ENCODE measurements at regions not wholly inside any gene's neighbourhood (a gene's known extent, or its start where the extent isn't known, plus 50 kb on each side); places are given as distances from the start of the nearest gene placed in this dataset.
A peak's percentile ranks its signal among the peaks of the same experiment; 100 is the strongest.

DNA sequence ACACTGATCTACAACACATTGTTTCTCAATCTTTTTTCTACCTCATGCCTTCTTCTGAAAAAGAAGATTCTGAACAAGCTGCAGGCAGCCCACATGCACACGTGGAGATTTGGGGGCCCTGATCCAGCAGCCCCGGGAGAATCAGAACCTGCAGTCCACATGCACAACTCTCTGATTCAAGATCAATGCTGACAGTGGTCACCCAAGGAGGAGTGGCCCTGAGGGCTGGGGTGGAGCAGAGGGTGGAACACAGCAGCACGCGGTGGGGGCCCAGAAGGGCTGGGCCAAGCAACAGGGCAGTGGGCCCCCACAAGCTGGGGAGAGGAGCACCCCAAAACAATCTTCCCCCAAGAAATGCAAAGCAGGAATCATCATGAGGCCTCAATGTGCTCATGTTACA is 202.1 kb upstream of the NSMCE3 start:
- H3K4me1 ChIP-seq (ENCODE audit: control insufficient read depth, insufficient read depth, low read length): peaks cover 3% of the 10 kb centered on the region
- H3K27ac ChIP-seq (ENCODE audit: low read length): no peak overlapping the region
- H3K27me3 ChIP-seq (ENCODE audit: control insufficient read depth in 1 of 2, insufficient read depth in 2 of 2, low read length in 2 of 2): no peaks in the 10 kb centered on the region
- H3K4me3 ChIP-seq (ENCODE audit: low read length in 2 of 2): no peak overlapping the region
- no peak overlapping the region for H3K9ac ChIP-seq (ENCODE audit: low read length in 2 of 2)
- no peaks in the 10 kb centered on the region for H3K9me3 ChIP-seq (ENCODE audit: control insufficient read depth in 2 of 2, low read length in 2 of 2)
- no peaks in the 10 kb centered on the region for H3K36me3 ChIP-seq (ENCODE audit: control insufficient read depth in 2 of 2, insufficient read depth in 2 of 2, low read length in 2 of 2)

- Histone ChIP-seq H3K36me3 (ENCODE audit: control insufficient read depth in 2 of 2, insufficient read depth in 2 of 2, low read length in 2 of 2) (no peaks in the 10 kb centered on the region), H3K4me3 (ENCODE audit: low read length in 2 of 2) (no peak overlapping the region), H3K27ac (ENCODE audit: low read length) (no peak overlapping the region), H3K9me3 (ENCODE audit: control insufficient read depth in 2 of 2, low read length in 2 of 2) (no peaks in the 10 kb centered on the region), H3K9ac (ENCODE audit: low read length in 2 of 2) (no peak overlapping the region), H3K27me3 (ENCODE audit: control insufficient read depth in 1 of 2, insufficient read depth in 2 of 2, low read length in 2 of 2) (no peaks in the 10 kb centered on the region), H3K4me1 (ENCODE audit: control insufficient read depth, insufficient read depth, low read length) (peaks cover 3% of the 10 kb centered on the region)
Measured at GRCh38 chr15:29471306-29471705, 201.7 kb upstream of the NSMCE3 start.

- no peak overlapping the region for H3K27ac ChIP-seq (ENCODE audit: low read length)
- H3K36me3 ChIP-seq (ENCODE audit: control insufficient read depth in 2 of 2, insufficient read depth in 2 of 2, low read length in 2 of 2): no peaks in the 10 kb centered on the region
- H3K4me1 ChIP-seq (ENCODE audit: control insufficient read depth, insufficient read depth, low read length): peaks cover 8% of the 10 kb centered on the region
- no peaks in the 10 kb centered on the region for H3K27me3 ChIP-seq (ENCODE audit: control insufficient read depth in 1 of 2, insufficient read depth in 2 of 2, low read length in 2 of 2)
- no peak overlapping the region for H3K9ac ChIP-seq (ENCODE audit: low read length in 2 of 2)
- no peaks in the 10 kb centered on the region for H3K9me3 ChIP-seq (ENCODE audit: control insufficient read depth in 2 of 2, low read length in 2 of 2)
- no peak overlapping the region for H3K4me3 ChIP-seq (ENCODE audit: low read length in 2 of 2)
Measured at GRCh38 chr15:29470794-29471193, 201.2 kb upstream of the NSMCE3 start.

DNA sequence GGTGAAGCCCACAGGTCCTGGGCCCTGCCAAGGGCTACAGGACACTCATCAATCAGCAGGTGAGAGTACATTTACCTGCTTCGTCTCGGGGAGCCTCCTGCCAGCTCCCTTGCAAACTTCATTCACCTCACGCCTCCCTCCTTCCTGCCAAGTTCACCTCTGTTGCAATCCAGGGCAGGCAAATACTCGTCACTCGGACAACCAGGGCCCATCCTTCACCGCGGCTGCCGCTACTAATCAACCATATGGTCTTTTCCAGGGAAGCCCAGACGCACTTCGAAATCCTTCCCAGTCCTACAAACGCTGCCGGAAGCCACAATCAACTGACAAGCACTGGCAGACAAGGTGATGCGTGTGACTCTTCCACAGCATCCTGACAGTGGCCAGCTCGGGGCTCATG is 200.7 kb upstream of the NSMCE3 start:
- H3K27ac ChIP-seq (ENCODE audit: low read length): no peak overlapping the region
- H3K27me3 ChIP-seq (ENCODE audit: control insufficient read depth in 1 of 2, insufficient read depth in 2 of 2, low read length in 2 of 2): no peaks in the 10 kb centered on the region
- no peak overlapping the region for H3K9ac ChIP-seq (ENCODE audit: low read length in 2 of 2)
- no peak overlapping the region for H3K4me3 ChIP-seq (ENCODE audit: low read length in 2 of 2)
- H3K9me3 ChIP-seq (ENCODE audit: control insufficient read depth in 2 of 2, low read length in 2 of 2): no peaks in the 10 kb centered on the region
- H3K4me1 ChIP-seq (ENCODE audit: control insufficient read depth, insufficient read depth, low read length): peaks cover 12% of the 10 kb centered on the region
- H3K36me3 ChIP-seq (ENCODE audit: control insufficient read depth in 2 of 2, insufficient read depth in 2 of 2, low read length in 2 of 2): no peaks in the 10 kb centered on the region

GRCh38 chr15:29468899-29469298 is 199.3 kb upstream of the NSMCE3 start:
- no peaks in the 10 kb centered on the region for H3K9me3 ChIP-seq (ENCODE audit: control insufficient read depth in 2 of 2, low read length in 2 of 2)
- H3K4me3 ChIP-seq (ENCODE audit: low read length in 2 of 2): no peak overlapping the region
- H3K9ac ChIP-seq (ENCODE audit: low read length in 2 of 2): no peak overlapping the region
- H3K27ac ChIP-seq (ENCODE audit: low read length): no peak overlapping the region
- peaks cover 17% of the 10 kb centered on the region for H3K4me1 ChIP-seq (ENCODE audit: control insufficient read depth, insufficient read depth, low read length)
- no peaks in the 10 kb centered on the region for H3K36me3 ChIP-seq (ENCODE audit: control insufficient read depth in 2 of 2, insufficient read depth in 2 of 2, low read length in 2 of 2)
- no peaks in the 10 kb centered on the region for H3K27me3 ChIP-seq (ENCODE audit: control insufficient read depth in 1 of 2, insufficient read depth in 2 of 2, low read length in 2 of 2)

DNA sequence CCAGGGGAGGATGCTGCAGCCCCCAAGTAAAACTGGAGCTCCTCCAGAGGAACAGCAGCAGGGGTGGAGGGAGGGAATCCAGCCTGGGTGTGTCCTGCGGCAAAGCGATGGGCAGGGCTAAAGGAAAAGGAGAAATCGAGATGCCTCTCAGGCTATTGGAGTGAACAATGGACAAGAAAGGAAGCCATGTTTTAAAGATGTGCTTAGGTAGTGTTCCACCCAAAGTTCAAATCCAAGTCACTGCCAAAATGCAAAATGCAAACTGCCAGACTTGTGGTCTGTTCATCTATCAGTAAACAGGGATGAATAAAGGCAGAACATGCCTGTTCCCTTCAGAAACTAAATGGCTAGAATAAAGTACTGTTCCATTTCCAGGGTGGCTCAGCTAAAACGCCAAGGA is 197.5 kb upstream of the NSMCE3 start:
- H3K4me3 ChIP-seq (ENCODE audit: low read length in 2 of 2): no peak overlapping the region
- H3K27me3 ChIP-seq (ENCODE audit: control insufficient read depth in 1 of 2, insufficient read depth in 2 of 2, low read length in 2 of 2): no peaks in the 10 kb centered on the region
- peaks cover 17% of the 10 kb centered on the region for H3K4me1 ChIP-seq (ENCODE audit: control insufficient read depth, insufficient read depth, low read length)
- no peak overlapping the region for H3K9ac ChIP-seq (ENCODE audit: low read length in 2 of 2)
- no peaks in the 10 kb centered on the region for H3K36me3 ChIP-seq (ENCODE audit: control insufficient read depth in 2 of 2, insufficient read depth in 2 of 2, low read length in 2 of 2)
- H3K9me3 ChIP-seq (ENCODE audit: control insufficient read depth in 2 of 2, low read length in 2 of 2): no peaks in the 10 kb centered on the region
- H3K27ac ChIP-seq (ENCODE audit: low read length): no peak overlapping the region

DNA sequence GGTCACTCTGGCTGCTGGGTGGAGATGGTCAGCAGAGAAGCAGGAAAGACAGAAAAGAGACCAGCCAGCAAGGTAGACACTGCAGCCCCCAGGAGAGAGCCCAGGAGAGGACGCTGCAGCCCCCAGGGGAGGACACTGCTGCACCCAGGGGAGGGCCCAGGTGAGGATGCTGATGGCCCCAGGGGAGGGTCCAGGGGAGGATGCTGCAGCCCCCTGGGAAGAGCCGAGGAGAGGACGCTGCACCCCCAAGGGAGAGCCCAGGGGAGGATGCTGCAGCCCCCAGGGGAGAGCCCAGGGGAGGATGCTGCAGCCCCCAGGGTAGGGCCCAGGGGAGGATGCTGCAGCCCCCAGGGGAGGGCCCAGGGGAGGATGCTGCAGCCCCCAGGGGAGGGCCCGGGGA is 196.7 kb upstream of the NSMCE3 start:
- Histone ChIP-seq H3K9ac (ENCODE audit: low read length in 2 of 2) (no peak overlapping the region), H3K9me3 (ENCODE audit: control insufficient read depth in 2 of 2, low read length in 2 of 2) (no peaks in the 10 kb centered on the region)

GRCh38 chr15:29465816-29466215 is 196.2 kb upstream of the NSMCE3 start:
- Histone ChIP-seq H3K36me3 (ENCODE audit: control insufficient read depth in 2 of 2, insufficient read depth in 2 of 2, low read length in 2 of 2) (no peaks in the 10 kb centered on the region), H3K9ac (ENCODE audit: low read length in 2 of 2) (no peak overlapping the region), H3K4me1 (ENCODE audit: control insufficient read depth, insufficient read depth, low read length) (peaks cover 17% of the 10 kb centered on the region), H3K9me3 (ENCODE audit: control insufficient read depth in 2 of 2, low read length in 2 of 2) (no peaks in the 10 kb centered on the region), H3K4me3 (ENCODE audit: low read length in 2 of 2) (no peak overlapping the region), H3K27ac (ENCODE audit: low read length) (no peak overlapping the region), H3K27me3 (ENCODE audit: control insufficient read depth in 1 of 2, insufficient read depth in 2 of 2, low read length in 2 of 2) (no peaks in the 10 kb centered on the region)

More for the DNA sequence above, 196.7 kb upstream of the NSMCE3 start:
- H3K36me3 ChIP-seq (ENCODE audit: control insufficient read depth in 2 of 2, insufficient read depth in 2 of 2, low read length in 2 of 2): no peaks in the 10 kb centered on the region
- H3K4me3 ChIP-seq (ENCODE audit: low read length in 2 of 2): no peak overlapping the region
- H3K27me3 ChIP-seq (ENCODE audit: control insufficient read depth in 1 of 2, insufficient read depth in 2 of 2, low read length in 2 of 2): no peaks in the 10 kb centered on the region
- H3K4me1 ChIP-seq (ENCODE audit: control insufficient read depth, insufficient read depth, low read length): peaks cover 17% of the 10 kb centered on the region
- H3K27ac ChIP-seq (ENCODE audit: low read length): no peak overlapping the region

- Histone ChIP-seq H3K36me3 (ENCODE audit: control insufficient read depth in 2 of 2, insufficient read depth in 2 of 2, low read length in 2 of 2) (no peaks in the 10 kb centered on the region), H3K27ac (ENCODE audit: low read length) (no peak overlapping the region), H3K27me3 (ENCODE audit: control insufficient read depth in 1 of 2, insufficient read depth in 2 of 2, low read length in 2 of 2) (no peaks in the 10 kb centered on the region), H3K4me3 (ENCODE audit: low read length in 2 of 2) (peak overlapping the region in 1 of 2 donors; percentile 3), H3K9ac (ENCODE audit: low read length in 2 of 2) (no peak overlapping the region), H3K9me3 (ENCODE audit: control insufficient read depth in 2 of 2, low read length in 2 of 2) (no peaks in the 10 kb centered on the region), H3K4me1 (ENCODE audit: control insufficient read depth, insufficient read depth, low read length) (peaks cover 17% of the 10 kb centered on the region)
Measured at GRCh38 chr15:29465196-29465595, 195.6 kb upstream of the NSMCE3 start.

- Histone ChIP-seq H3K27me3 (ENCODE audit: control insufficient read depth in 1 of 2, insufficient read depth in 2 of 2, low read length in 2 of 2) (no peaks in the 10 kb centered on the region), H3K27ac (ENCODE audit: low read length) (no peak overlapping the region), H3K4me1 (ENCODE audit: control insufficient read depth, insufficient read depth, low read length) (peaks cover 15% of the 10 kb centered on the region), H3K9ac (ENCODE audit: low read length in 2 of 2) (no peak overlapping the region), H3K36me3 (ENCODE audit: control insufficient read depth in 2 of 2, insufficient read depth in 2 of 2, low read length in 2 of 2) (no peaks in the 10 kb centered on the region), H3K9me3 (ENCODE audit: control insufficient read depth in 2 of 2, low read length in 2 of 2) (no peaks in the 10 kb centered on the region), H3K4me3 (ENCODE audit: low read length in 2 of 2) (no peak overlapping the region)
Measured at GRCh38 chr15:29461877-29462276, 192.3 kb upstream of the NSMCE3 start.

DNA sequence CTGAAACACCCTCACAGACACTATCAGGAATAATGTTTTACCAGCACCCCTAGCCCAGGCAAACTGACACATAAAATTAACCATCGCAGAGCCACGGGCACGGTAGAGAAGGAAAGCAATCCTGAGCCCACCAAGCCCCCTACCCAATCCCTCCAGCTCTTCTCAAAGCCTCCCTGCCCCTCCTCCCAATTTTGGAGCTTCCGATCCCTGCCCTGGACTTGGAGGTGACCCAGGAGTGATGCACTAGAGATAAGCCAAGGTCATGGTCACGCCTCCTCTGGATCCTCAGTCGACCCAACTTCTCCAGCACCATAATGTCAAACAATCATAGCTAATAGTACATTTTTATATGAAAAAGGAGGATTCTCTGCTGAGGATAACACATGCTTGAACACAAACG is 188.7 kb upstream of the NSMCE3 start:
- Histone ChIP-seq H3K27ac (ENCODE audit: low read length) (no peak overlapping the region), H3K4me3 (ENCODE audit: low read length in 2 of 2) (no peak overlapping the region), H3K4me1 (ENCODE audit: control insufficient read depth, insufficient read depth, low read length) (peaks cover 27% of the 10 kb centered on the region), H3K9me3 (ENCODE audit: control insufficient read depth in 2 of 2, low read length in 2 of 2) (no peaks in the 10 kb centered on the region), H3K36me3 (ENCODE audit: control insufficient read depth in 2 of 2, insufficient read depth in 2 of 2, low read length in 2 of 2) (no peaks in the 10 kb centered on the region), H3K9ac (ENCODE audit: low read length in 2 of 2) (no peak overlapping the region), H3K27me3 (ENCODE audit: control insufficient read depth in 1 of 2, insufficient read depth in 2 of 2, low read length in 2 of 2) (no peaks in the 10 kb centered on the region)
